ENCODE measurements at regions not wholly inside any gene's neighbourhood (a gene's known extent, or its start where the extent isn't known, plus 50 kb on each side); places are given as distances from the start of the nearest gene placed in this dataset.

- H3K27me3 ChIP-seq (ENCODE audit: control insufficient read depth, insufficient read depth, low read length) = no peaks in the 10 kb centered on the region
- H3K4me3 ChIP-seq (ENCODE audit: insufficient read depth, low read depth, low read length) = no peak overlapping the region
- no peak for DNase-seq
- no peaks in the 10 kb centered on the region for H3K36me3 ChIP-seq (replicated peaks; ENCODE audit: control insufficient read depth, insufficient read depth, low read length)
Observed at GRCh38 chr6:100257793-100258395, 206.8 kb downstream of the SIM1 start.

- H3K27me3 ChIP-seq (ENCODE audit: control insufficient read depth, insufficient read depth, low read length) = no peaks in the 10 kb centered on the region
- no peak for DNase-seq
- no peaks in the 10 kb centered on the region for H3K36me3 ChIP-seq (replicated peaks; ENCODE audit: control insufficient read depth, insufficient read depth, low read length)
Observed at GRCh38 chr6:100255701-100256100, 209.0 kb downstream of the SIM1 start.

GRCh38 chr6:100247123-100247522, 217.6 kb downstream of the SIM1 start:
- Histone ChIP-seq H3K36me3 (replicated peaks; ENCODE audit: control insufficient read depth, insufficient read depth, low read length) (no peaks in the 10 kb centered on the region), H3K4me3 (ENCODE audit: insufficient read depth, low read depth, low read length) (no peak overlapping the region), H3K27me3 (ENCODE audit: control insufficient read depth, insufficient read depth, low read length) (no peaks in the 10 kb centered on the region)
- no peak for DNase-seq

More at GRCh38 chr6:100255701-100256100, 209.0 kb downstream of the SIM1 start:
- no peak overlapping the region for H3K4me3 ChIP-seq (ENCODE audit: insufficient read depth, low read depth, low read length)

- no peaks in the 10 kb centered on the region for H3K36me3 ChIP-seq (replicated peaks; ENCODE audit: control insufficient read depth, insufficient read depth, low read length)
- DNase-seq = no peak
- H3K4me3 ChIP-seq (ENCODE audit: insufficient read depth, low read depth, low read length) = no peak overlapping the region
- H3K27me3 ChIP-seq (ENCODE audit: control insufficient read depth, insufficient read depth, low read length) = no peaks in the 10 kb centered on the region
Observed at GRCh38 chr6:100246206-100246605, 218.5 kb downstream of the SIM1 start.

- no peaks in the 10 kb centered on the region for H3K36me3 ChIP-seq (replicated peaks; ENCODE audit: control insufficient read depth, insufficient read depth, low read length)
- H3K27me3 ChIP-seq (ENCODE audit: control insufficient read depth, insufficient read depth, low read length) = no peaks in the 10 kb centered on the region
- H3K4me3 ChIP-seq (ENCODE audit: insufficient read depth, low read depth, low read length) = no peak overlapping the region
- DNase-seq = no peak
Observed at GRCh38 chr6:100240798-100241197, 223.9 kb downstream of the SIM1 start.

GRCh38 chr6:100237821-100238220, 226.9 kb downstream of the SIM1 start:
- Histone ChIP-seq H3K27me3 (ENCODE audit: control insufficient read depth, insufficient read depth, low read length) (no peaks in the 10 kb centered on the region), H3K36me3 (replicated peaks; ENCODE audit: control insufficient read depth, insufficient read depth, low read length) (no peaks in the 10 kb centered on the region), H3K4me3 (ENCODE audit: insufficient read depth, low read depth, low read length) (no peak overlapping the region)
- no peak for DNase-seq

GRCh38 chr6:100236389-100236788, 228.3 kb downstream of the SIM1 start:
- Histone ChIP-seq H3K27me3 (ENCODE audit: control insufficient read depth, insufficient read depth, low read length) (no peaks in the 10 kb centered on the region), H3K4me3 (ENCODE audit: insufficient read depth, low read depth, low read length) (no peak overlapping the region), H3K36me3 (replicated peaks; ENCODE audit: control insufficient read depth, insufficient read depth, low read length) (no peaks in the 10 kb centered on the region)
- DNase-seq = no peak

GRCh38 chr6:100235631-100236030, 229.1 kb downstream of the SIM1 start:
- Histone ChIP-seq H3K27me3 (ENCODE audit: control insufficient read depth, insufficient read depth, low read length) (no peaks in the 10 kb centered on the region), H3K4me3 (ENCODE audit: insufficient read depth, low read depth, low read length) (no peak overlapping the region), H3K36me3 (replicated peaks; ENCODE audit: control insufficient read depth, insufficient read depth, low read length) (no peaks in the 10 kb centered on the region)
- no peak for DNase-seq

GRCh38 chr6:100234625-100235024, 230.1 kb downstream of the SIM1 start:
- DNase-seq = no peak
- no peak overlapping the region for H3K4me3 ChIP-seq (ENCODE audit: insufficient read depth, low read depth, low read length)

GRCh38 chr6:100232781-100233573, 231.7 kb downstream of the SIM1 start:
- Histone ChIP-seq H3K4me3 (ENCODE audit: insufficient read depth, low read depth, low read length) (no peak overlapping the region), H3K36me3 (replicated peaks; ENCODE audit: control insufficient read depth, insufficient read depth, low read length) (no peaks in the 10 kb centered on the region), H3K27me3 (ENCODE audit: control insufficient read depth, insufficient read depth, low read length) (no peaks in the 10 kb centered on the region)
- DNase-seq = no peak

More at GRCh38 chr6:100234625-100235024, 230.1 kb downstream of the SIM1 start:
- Histone ChIP-seq H3K36me3 (replicated peaks; ENCODE audit: control insufficient read depth, insufficient read depth, low read length) (no peaks in the 10 kb centered on the region), H3K27me3 (ENCODE audit: control insufficient read depth, insufficient read depth, low read length) (no peaks in the 10 kb centered on the region)

GRCh38 chr6:100230953-100231316, 233.8 kb downstream of the SIM1 start:
- no peak for DNase-seq
- Histone ChIP-seq H3K36me3 (replicated peaks; ENCODE audit: control insufficient read depth, insufficient read depth, low read length) (no peaks in the 10 kb centered on the region), H3K27me3 (ENCODE audit: control insufficient read depth, insufficient read depth, low read length) (no peaks in the 10 kb centered on the region), H3K4me3 (ENCODE audit: insufficient read depth, low read depth, low read length) (no peak overlapping the region)

- Histone ChIP-seq H3K36me3 (replicated peaks; ENCODE audit: control insufficient read depth, insufficient read depth, low read length) (no peaks in the 10 kb centered on the region), H3K4me3 (ENCODE audit: insufficient read depth, low read depth, low read length) (no peak overlapping the region), H3K27me3 (ENCODE audit: control insufficient read depth, insufficient read depth, low read length) (no peaks in the 10 kb centered on the region)
- no peak for DNase-seq
Observed at GRCh38 chr6:100230115-100230952, 234.4 kb downstream of the SIM1 start.

- H3K27me3 ChIP-seq (ENCODE audit: control insufficient read depth, insufficient read depth, low read length) = no peaks in the 10 kb centered on the region
- no peak overlapping the region for H3K4me3 ChIP-seq (ENCODE audit: insufficient read depth, low read depth, low read length)
- no peaks in the 10 kb centered on the region for H3K36me3 ChIP-seq (replicated peaks; ENCODE audit: control insufficient read depth, insufficient read depth, low read length)
- DNase-seq = no peak
Observed at GRCh38 chr6:100229512-100229911, 235.2 kb downstream of the SIM1 start.

GRCh38 chr6:100228834-100229441, 234.9 kb upstream of the MCHR2 start:
- no peaks in the 10 kb centered on the region for H3K36me3 ChIP-seq (replicated peaks; ENCODE audit: control insufficient read depth, insufficient read depth, low read length)
- peak overlapping the region; percentile 38 for H3K4me3 ChIP-seq (ENCODE audit: insufficient read depth, low read depth, low read length)
- no peaks in the 10 kb centered on the region for H3K27me3 ChIP-seq (ENCODE audit: control insufficient read depth, insufficient read depth, low read length)
- DNase-seq = peak; percentile 89
